ENCODE measurements at regions not wholly inside any gene's neighbourhood (a gene's known extent, or its start where the extent isn't known, plus 50 kb on each side); places are given as distances from the start of the nearest gene placed in this dataset.

DNA sequence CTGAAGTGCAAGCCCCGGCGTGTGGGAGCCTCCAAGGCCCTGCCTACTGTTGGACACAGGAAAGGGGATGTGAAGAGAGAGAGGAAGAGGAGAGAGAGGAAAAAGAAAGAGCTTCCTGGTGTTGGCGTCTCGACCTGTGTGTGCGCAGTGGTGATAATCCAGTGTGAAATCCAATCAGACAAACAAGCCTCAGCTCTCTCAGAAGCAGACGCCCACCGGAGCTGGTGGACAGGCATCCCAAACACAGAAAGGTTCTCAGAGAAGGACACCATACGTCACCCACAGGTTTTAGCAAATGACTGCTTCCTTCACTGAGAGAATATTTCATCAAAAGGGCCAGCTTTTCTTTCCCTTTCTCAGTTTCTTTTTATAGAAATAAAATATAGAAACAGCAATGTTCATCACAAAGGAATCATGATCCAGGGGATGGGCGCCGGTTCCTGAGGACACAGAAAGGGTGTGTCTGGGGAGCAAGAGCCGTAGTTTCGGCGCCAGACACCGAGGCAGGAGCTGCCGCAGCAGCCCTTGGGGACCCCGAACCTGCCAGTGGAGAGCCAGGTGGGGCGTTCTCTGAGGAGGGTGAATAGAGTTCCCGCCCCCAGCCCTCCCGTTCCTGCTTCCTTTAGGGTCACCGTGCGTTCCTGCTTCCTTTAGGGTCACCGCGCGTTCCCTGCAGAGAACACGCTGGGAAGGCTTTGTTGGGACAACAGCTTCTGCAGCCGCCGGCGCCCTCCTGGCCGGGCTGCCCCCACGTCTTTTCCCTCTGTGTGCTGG is 145.8 kb upstream of the SOX1 start:
- TF ChIP-seq CTCF (IDR thresholded peaks at IDR 0.05; ENCODE audit: control extremely low read depth in 1 of 3, insufficient read depth in 1 of 3, low read depth in 1 of 3, low read length in 3 of 3) (no peak), YY1 (IDR thresholded peaks at IDR 0.05; ENCODE audit: low read depth, low read length) (no peak), POLR2A (IDR thresholded peaks at IDR 0.05; ENCODE audit: control extremely low read depth in 1 of 2, low read depth in 2 of 2, low read length in 2 of 2) (no peak), RAD21 (IDR thresholded peaks at IDR 0.05 in 1 of 2, conservative IDR thresholded peaks at IDR 0.05 in 1 of 2; ENCODE audit: low read depth in 2 of 2, low read length in 2 of 2) (no peak), KDM1A (IDR thresholded peaks at IDR 0.05; ENCODE audit: borderline replicate concordance, low read length) (no peak), GABPA (IDR thresholded peaks at IDR 0.05; ENCODE audit: borderline replicate concordance, insufficient read depth, low read length) (no peak), POLR2AphosphoS5 (IDR thresholded peaks at IDR 0.05; ENCODE audit: low read depth, low read length) (no peak), HDAC2 (IDR thresholded peaks at IDR 0.05; ENCODE audit: borderline replicate concordance in 1 of 2, low read depth in 2 of 2, low read length in 2 of 2) (no peak), FOSL1 (IDR thresholded peaks at IDR 0.05; ENCODE audit: insufficient read depth, low read depth, low read length) (no peak), EZH2 (IDR thresholded peaks at IDR 0.05; ENCODE audit: low read depth, low read length, severe bottlenecking) (no peak), MAX (IDR thresholded peaks at IDR 0.05) (no peak)
- TF ChIP-seq, protein P1, sequence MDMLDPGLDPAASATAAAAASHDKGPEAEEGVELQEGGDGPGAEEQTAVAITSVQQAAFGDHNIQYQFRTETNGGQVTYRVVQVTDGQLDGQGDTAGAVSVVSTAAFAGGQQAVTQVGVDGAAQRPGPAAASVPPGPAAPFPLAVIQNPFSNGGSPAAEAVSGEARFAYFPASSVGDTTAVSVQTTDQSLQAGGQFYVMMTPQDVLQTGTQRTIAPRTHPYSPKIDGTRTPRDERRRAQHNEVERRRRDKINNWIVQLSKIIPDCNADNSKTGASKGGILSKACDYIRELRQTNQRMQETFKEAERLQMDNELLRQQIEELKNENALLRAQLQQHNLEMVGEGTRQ (IDR thresholded peaks at IDR 0.05; ENCODE audit: low read length): no peak
